Stomach (tissue), 8 donors: ENCODE measurements at regions not wholly inside any gene's neighbourhood (a gene's known extent, or its start where the extent isn't known, plus 50 kb on each side); places are given as distances from the start of the nearest gene placed in this dataset.

ENCODE experiments used
- DNase-seq, 2 donors: peaks; one replicate each; pipeline versions ENCODE4 v3.0.0 to v3.0.0-alpha.2; 2013 to 2019
- H3K27ac ChIP-seq, 5 donors: fragments of 200-600 bp in 4 of 5; sonication (generic) in 4 of 5; one replicate each; pipeline ENCODE4 v1.5.1; 2013 to 2019; ENCODE audit warnings: mild to moderate bottlenecking in 1 of 5, moderate library complexity in 1 of 5
- H3K27me3 ChIP-seq, 3 donors: fragments of 200-600 bp; sonication (generic); one replicate each; pipeline ENCODE4 v1.5.1; 2017 to 2019; ENCODE audit warnings: mixed run types in 1 of 3
- H3K36me3 ChIP-seq, 4 donors: fragments of 200-600 bp; sonication (generic); 1 replicate in 3 of 4; 2 replicates in 1 of 4; pipeline ENCODE4 v1.5.1; 2016 to 2019
- H3K4me1 ChIP-seq, 4 donors: fragments of 200-600 bp; sonication (generic); one replicate each; pipeline ENCODE4 v1.5.1; 2016 to 2019
- H3K4me3 ChIP-seq, 4 donors: fragments of 200-600 bp; sonication (generic) in 3 of 4; one replicate each; pipeline ENCODE4 v1.5.1; 2016 to 2019; ENCODE audit warnings: mild to moderate bottlenecking in 1 of 4
- H3K9me3 ChIP-seq, 4 donors: fragments of 200-600 bp; sonication (generic); one replicate each; pipeline ENCODE4 v1.5.1; 2016 to 2019
- CTCF ChIP-seq, 7 experiments: fragments of 450-650 bp in 4 of 7; fragments of 200-600 bp in 3 of 7; sonication (generic) in 3 of 7; IDR thresholded peaks; one replicate each; pipeline ENCODE4 v1.5.1; 2016 to 2019; ENCODE audit warnings: antibody characterized with exemption in 7 of 7, control low read depth in 2 of 7, mild to moderate bottlenecking in 1 of 7
- EP300 ChIP-seq: sonication (generic); formaldehyde crosslinking; IDR thresholded peaks from one replicate; pipeline ENCODE4 v1.6.1; 2017; ENCODE audit warnings: antibody characterized with exemption
- POLR2A ChIP-seq, 4 donors: fragments of 450-650 bp; IDR thresholded peaks; one replicate each; pipeline ENCODE4 v1.6.1; 2016; ENCODE audit warnings: antibody characterized with exemption in 4 of 4, control low read depth in 2 of 4, mild to moderate bottlenecking in 1 of 4, moderate library complexity in 1 of 4
- POLR2AphosphoS5 ChIP-seq, 3 donors: sonication (generic); formaldehyde crosslinking; IDR thresholded peaks; one replicate each; pipeline ENCODE4 v1.6.1; 2016; ENCODE audit warnings: antibody characterized with exemption in 3 of 3
- WGBS, 5 donors: extraction: QIAGEN DNeasy Blood & Tissue Kit in 3 of 5; methylation state at CpG; one replicate each; pipeline versions ENCODE4 v1.1.5 to v1.1.7; 2013 to 2018; 5-methylcytosine and 5-hydroxymethylcytosine counted together
- intact Hi-C: fragments of 100-400 bp; cut with DNase I; formaldehyde crosslinking; loops from one replicate; pipeline ENCODE4 v1.15.1; 2023; ENCODE audit warnings: low total_unique reads
- donor health status: healthy with polysubstance abuse.
- donor health status: Bipolar disorder and iron deficiency.
- donor health status: healthy.

- no peak for TF ChIP-seq POLR2A (IDR thresholded peaks at IDR 0.05)
- no peak overlapping the region for H3K27ac ChIP-seq
- 84 to 96% (median 93%) methylated on average over 1 of the region's 1 CpG for WGBS, 5 donors
- no peak for DNase-seq
- no peaks in the 10 kb centered on the region for H3K4me1 ChIP-seq
- H3K9me3 ChIP-seq, result no peaks in the 10 kb centered on the region
- intact Hi-C loops, result no loop called here
- H3K4me3 ChIP-seq, result no peak overlapping the region
- no peaks in the 10 kb centered on the region for H3K27me3 ChIP-seq
- H3K36me3 ChIP-seq, result no peaks in the 10 kb centered on the region
These were observed 379.8 kb upstream of the FANCL start for GRCh38 chr2:58620896-58621295.

- 67 to 80% (median 73%) methylated on average over 5 of the region's 5 CpGs for WGBS, 5 donors
- H3K36me3 ChIP-seq, result no peaks in the 10 kb centered on the region
- no peaks in the 10 kb centered on the region for H3K9me3 ChIP-seq
- H3K27me3 ChIP-seq, result no peaks in the 10 kb centered on the region
- no peak for DNase-seq
- no peaks in the 10 kb centered on the region for H3K4me1 ChIP-seq
- intact Hi-C loops, result no loop called here
- TF ChIP-seq CTCF (IDR thresholded peaks at IDR 0.05) (no peak), EP300 (no peak), POLR2AphosphoS5 (IDR thresholded peaks at IDR 0.05) (no peak), POLR2A (IDR thresholded peaks at IDR 0.05) (no peak)
- H3K27ac ChIP-seq, result no peak overlapping the region
- H3K4me3 ChIP-seq, result no peak overlapping the region
These were observed 379.0 kb upstream of the FANCL start for GRCh38 chr2:58620093-58620492.

GRCh38 chr2:58616961-58617360, 375.8 kb upstream of the FANCL start:
- WGBS, 5 donors, result 9 to 32% (median 15%) methylated on average over 1 of the region's 1 CpG
- TF ChIP-seq POLR2AphosphoS5 (IDR thresholded peaks at IDR 0.05) (no peak), POLR2A (IDR thresholded peaks at IDR 0.05) (no peak), CTCF (IDR thresholded peaks at IDR 0.05) (no peak), EP300 (no peak)
- intact Hi-C loops, result no loop called here

GRCh38 chr2:58614219-58614618, 373.1 kb upstream of the FANCL start:
- H3K36me3 ChIP-seq, result no peaks in the 10 kb centered on the region
- H3K4me1 ChIP-seq, result peaks cover 0 to 5% (median 0%) of the 10 kb centered on the region in 4 donors
- WGBS, 5 donors, result 21 to 33% (median 28%) methylated on average over 2 of the region's 2 CpGs
- TF ChIP-seq CTCF (IDR thresholded peaks at IDR 0.05) (no peak), POLR2A (IDR thresholded peaks at IDR 0.05) (no peak), POLR2AphosphoS5 (IDR thresholded peaks at IDR 0.05) (no peak), EP300 (no peak)
- no peak for DNase-seq
- H3K27me3 ChIP-seq, result no peaks in the 10 kb centered on the region
- no peak overlapping the region for H3K4me3 ChIP-seq
- no peaks in the 10 kb centered on the region for H3K9me3 ChIP-seq
- H3K27ac ChIP-seq, result no peak overlapping the region
- intact Hi-C loops, result no loop called here

More at GRCh38 chr2:58616961-58617360, 375.8 kb upstream of the FANCL start:
- H3K27me3 ChIP-seq, result no peaks in the 10 kb centered on the region
- no peaks in the 10 kb centered on the region for H3K9me3 ChIP-seq
- peaks cover 0 to 5% (median 0%) of the 10 kb centered on the region in 4 donors for H3K4me1 ChIP-seq
- no peaks in the 10 kb centered on the region for H3K36me3 ChIP-seq
- no peak for DNase-seq
- no peak overlapping the region for H3K4me3 ChIP-seq
- H3K27ac ChIP-seq, result no peak overlapping the region

GRCh38 chr2:58612973-58613372, 371.8 kb upstream of the FANCL start:
- no peak overlapping the region for H3K27ac ChIP-seq
- peaks cover 0 to 5% (median 0%) of the 10 kb centered on the region in 4 donors for H3K4me1 ChIP-seq
- TF ChIP-seq POLR2A (IDR thresholded peaks at IDR 0.05) (no peak), POLR2AphosphoS5 (IDR thresholded peaks at IDR 0.05) (no peak), CTCF (IDR thresholded peaks at IDR 0.05) (no peak), EP300 (no peak)
- intact Hi-C loops, result no loop called here
- no peaks in the 10 kb centered on the region for H3K9me3 ChIP-seq
- H3K4me3 ChIP-seq, result no peak overlapping the region
- DNase-seq, result no peak
- WGBS, 5 donors, result 75 to 86% (median 78%) methylated on average over 6 of the region's 6 CpGs
- no peaks in the 10 kb centered on the region for H3K27me3 ChIP-seq
- no peaks in the 10 kb centered on the region for H3K36me3 ChIP-seq
